Mammary epithelial cell (primary cell): ENCODE measurements at regions not wholly inside any gene's neighbourhood (a gene's known extent, or its start where the extent isn't known, plus 50 kb on each side); places are given as distances from the start of the nearest gene placed in this dataset.

ENCODE experiments used
- CTCF ChIP-seq, 2 donors: IDR thresholded peaks in 1 of 2; conservative IDR thresholded peaks in 1 of 2; 2 replicates each; pipeline ENCODE4 v1.5.1; 2011 to 2012; ENCODE audit warnings: inconsistent platforms in 2 of 2, low read length in 2 of 2, mild to moderate bottlenecking in 2 of 2, control low read depth in 1 of 2, low read depth in 1 of 2; ENCODE audit not compliant: insufficient read depth in 1 of 2; ENCODE audit errors: extremely low read depth in 1 of 2
- EZH2 ChIP-seq: IDR thresholded peaks from 2 replicates; pipeline ENCODE4 v1.6.1; 2012; ENCODE audit warnings: low read length, inconsistent platforms, borderline replicate concordance

- TF ChIP-seq EZH2 (no peak), CTCF (conservative IDR thresholded peaks at IDR 0.05 in 1 of 2, IDR thresholded peaks at IDR 0.05 in 1 of 2; ENCODE audit: extremely low read depth in 1 of 2, insufficient read depth in 1 of 2, low read depth in 1 of 2, low read length in 2 of 2) (peak in 1 of 2 donors; percentile 15)
These were observed 164.0 kb upstream of the REG3G start for GRCh38 chr2:78861546-78861945.
